ENCODE measurements at regions not wholly inside any gene's neighbourhood (a gene's known extent, or its start where the extent isn't known, plus 50 kb on each side); places are given as distances from the start of the nearest gene placed in this dataset.

DNA sequence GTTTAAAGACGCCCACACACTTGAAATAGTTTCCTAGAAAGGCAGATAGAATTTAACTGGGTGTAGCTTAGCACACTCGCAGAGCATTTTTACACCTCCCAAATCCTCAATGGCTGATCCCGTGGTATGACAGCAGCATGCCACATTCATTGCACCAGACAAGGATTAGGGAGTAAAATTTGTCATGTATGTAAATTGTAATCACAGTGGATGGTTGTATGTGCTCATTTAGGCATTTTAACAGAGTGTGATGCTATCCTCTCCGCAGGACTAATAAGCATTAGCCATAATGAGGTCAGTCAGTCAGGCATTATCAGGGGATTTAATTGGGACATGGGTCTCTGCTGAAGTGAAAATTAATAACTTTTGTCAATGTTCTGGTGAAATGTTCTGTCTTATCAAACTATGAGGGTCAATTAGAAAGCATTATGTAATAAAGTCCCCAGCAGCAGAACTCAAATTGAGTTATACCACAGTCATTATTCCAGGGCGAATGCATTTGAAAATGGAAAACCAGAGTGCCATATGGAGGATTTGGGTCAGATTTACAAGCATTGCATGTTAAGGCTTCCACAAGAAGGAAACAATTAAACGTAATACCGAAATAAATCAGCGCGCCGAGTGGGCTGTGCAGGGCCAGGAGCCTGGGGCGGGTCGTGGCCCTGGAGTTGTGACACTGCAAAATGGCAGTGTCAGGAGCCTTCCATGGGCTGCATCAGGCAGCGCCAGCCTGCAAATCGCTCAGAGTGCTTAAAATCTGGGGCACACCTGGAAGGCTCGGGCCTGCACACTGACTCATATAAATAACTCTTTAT, 602.2 kb downstream of the BNC2 start:
- peak in 1 of 2 donors; percentile 40 for DNase-seq (ENCODE audit: low read depth in 2 of 2)
- peak overlapping the region in 2 of 4 experiments; percentile 43 to 55 for H3K4me3 ChIP-seq (replicated peaks in 1 of 4; ENCODE audit: control extremely low read depth in 1 of 4, insufficient read depth in 1 of 4, low read depth in 3 of 4, low read length in 4 of 4)

DNA sequence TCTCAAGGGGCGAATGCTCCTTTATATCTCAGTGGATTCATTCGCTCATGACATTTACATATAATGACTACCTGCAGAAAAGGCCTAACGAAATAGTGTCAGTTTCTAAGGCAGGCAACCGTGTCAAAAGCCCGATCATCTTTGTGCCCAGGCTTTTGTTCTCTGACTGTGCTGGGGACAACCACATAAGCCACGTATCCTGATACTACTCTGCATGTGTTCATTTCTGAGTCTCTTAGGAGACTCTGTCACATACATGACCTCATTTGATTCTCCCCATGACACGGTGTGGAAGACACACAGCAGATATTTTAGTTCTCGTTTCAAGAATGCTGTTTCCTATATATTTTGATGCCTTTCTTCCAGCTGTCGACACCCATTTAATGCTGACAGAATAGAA, 598.5 kb downstream of the BNC2 start:
- Histone ChIP-seq H3K9ac (ENCODE audit: insufficient read depth, low read length) (no peak overlapping the region), H3K4me1 (ENCODE audit: control insufficient read depth, extremely low read depth, insufficient read depth, low read length) (peaks cover 3% of the 10 kb centered on the region), H3K4me3 (replicated peaks in 1 of 4; ENCODE audit: control extremely low read depth in 1 of 4, insufficient read depth in 1 of 4, low read depth in 3 of 4, low read length in 4 of 4) (no peak overlapping the region), H3K27me3 (ENCODE audit: control insufficient read depth, insufficient read depth, low read length) (no peaks in the 10 kb centered on the region), H2AFZ (ENCODE audit: low read length) (no peak overlapping the region), H3K27ac (ENCODE audit: insufficient read depth, low read length) (no peak overlapping the region), H3K79me2 (ENCODE audit: control insufficient read depth, insufficient read depth, low read length) (no peaks in the 10 kb centered on the region), H4K20me1 (ENCODE audit: control insufficient read depth, extremely low read depth, insufficient read depth, low read length) (no peaks in the 10 kb centered on the region), H3K36me3 (ENCODE audit: control insufficient read depth, insufficient read depth, low read length) (no peaks in the 10 kb centered on the region), H3K4me2 (ENCODE audit: extremely low read depth, insufficient read depth, low read length) (no peak overlapping the region), H3K9me3 (ENCODE audit: control insufficient read depth, insufficient read depth, low read depth, low read length) (no peaks in the 10 kb centered on the region)
- no peak for DNase-seq (ENCODE audit: low read depth in 2 of 2)
- no peak for TF ChIP-seq EZH2 (IDR thresholded peaks at IDR 0.05; ENCODE audit: low read length, missing control alignments)
- TF ChIP-seq, protein P1, sequence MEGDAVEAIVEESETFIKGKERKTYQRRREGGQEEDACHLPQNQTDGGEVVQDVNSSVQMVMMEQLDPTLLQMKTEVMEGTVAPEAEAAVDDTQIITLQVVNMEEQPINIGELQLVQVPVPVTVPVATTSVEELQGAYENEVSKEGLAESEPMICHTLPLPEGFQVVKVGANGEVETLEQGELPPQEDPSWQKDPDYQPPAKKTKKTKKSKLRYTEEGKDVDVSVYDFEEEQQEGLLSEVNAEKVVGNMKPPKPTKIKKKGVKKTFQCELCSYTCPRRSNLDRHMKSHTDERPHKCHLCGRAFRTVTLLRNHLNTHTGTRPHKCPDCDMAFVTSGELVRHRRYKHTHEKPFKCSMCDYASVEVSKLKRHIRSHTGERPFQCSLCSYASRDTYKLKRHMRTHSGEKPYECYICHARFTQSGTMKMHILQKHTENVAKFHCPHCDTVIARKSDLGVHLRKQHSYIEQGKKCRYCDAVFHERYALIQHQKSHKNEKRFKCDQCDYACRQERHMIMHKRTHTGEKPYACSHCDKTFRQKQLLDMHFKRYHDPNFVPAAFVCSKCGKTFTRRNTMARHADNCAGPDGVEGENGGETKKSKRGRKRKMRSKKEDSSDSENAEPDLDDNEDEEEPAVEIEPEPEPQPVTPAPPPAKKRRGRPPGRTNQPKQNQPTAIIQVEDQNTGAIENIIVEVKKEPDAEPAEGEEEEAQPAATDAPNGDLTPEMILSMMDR (conservative IDR thresholded peaks at IDR 0.05 in 1 of 2, IDR thresholded peaks at IDR 0.05 in 1 of 2; ENCODE audit: low read depth in 1 of 2, low read length in 2 of 2) = no peak

More for the DNA sequence above, 602.2 kb downstream of the BNC2 start:
- H3K9me3 ChIP-seq (ENCODE audit: control insufficient read depth, insufficient read depth, low read depth, low read length) = no peaks in the 10 kb centered on the region
- no peaks in the 10 kb centered on the region for H3K27me3 ChIP-seq (ENCODE audit: control insufficient read depth, insufficient read depth, low read length)
- peaks cover 5% of the 10 kb centered on the region for H3K4me1 ChIP-seq (ENCODE audit: control insufficient read depth, extremely low read depth, insufficient read depth, low read length)
- H3K27ac ChIP-seq (ENCODE audit: insufficient read depth, low read length) = no peak overlapping the region
- peak overlapping the region; percentile 33 for H2AFZ ChIP-seq (ENCODE audit: low read length)
- H3K36me3 ChIP-seq (ENCODE audit: control insufficient read depth, insufficient read depth, low read length) = no peaks in the 10 kb centered on the region
- H4K20me1 ChIP-seq (ENCODE audit: control insufficient read depth, extremely low read depth, insufficient read depth, low read length) = no peaks in the 10 kb centered on the region
- no peaks in the 10 kb centered on the region for H3K79me2 ChIP-seq (ENCODE audit: control insufficient read depth, insufficient read depth, low read length)
- TF ChIP-seq EZH2 (IDR thresholded peaks at IDR 0.05; ENCODE audit: low read length, missing control alignments) = no peak
- TF ChIP-seq, protein P1 (conservative IDR thresholded peaks at IDR 0.05 in 1 of 2, IDR thresholded peaks at IDR 0.05 in 1 of 2; ENCODE audit: low read depth in 1 of 2, low read length in 2 of 2) = no peak
- no peak overlapping the region for H3K9ac ChIP-seq (ENCODE audit: insufficient read depth, low read length)
- peak overlapping the region; percentile 60 for H3K4me2 ChIP-seq (ENCODE audit: extremely low read depth, insufficient read depth, low read length)

DNA sequence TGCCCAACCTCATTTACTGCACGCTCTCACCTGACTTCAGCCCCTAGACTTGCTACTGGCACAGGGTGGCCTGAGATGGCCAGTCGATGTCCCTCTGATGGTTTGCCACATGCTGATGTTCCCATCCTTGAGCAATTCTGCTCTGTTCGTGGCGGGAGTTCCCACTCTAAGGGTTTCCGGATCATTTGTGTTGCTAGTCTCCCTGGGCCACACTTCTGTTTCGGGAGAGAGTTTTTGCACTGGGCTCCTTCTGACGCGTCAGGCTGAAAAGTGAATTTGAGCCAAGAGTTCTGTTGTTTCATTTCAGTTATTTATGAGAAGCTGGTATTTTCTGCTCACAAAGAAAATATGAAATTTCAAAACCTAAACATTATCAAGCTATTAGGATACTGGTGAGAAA, 597.7 kb downstream of the BNC2 start:
- Histone ChIP-seq H3K9me3 (ENCODE audit: control insufficient read depth, insufficient read depth, low read depth, low read length) (no peaks in the 10 kb centered on the region), H3K27ac (ENCODE audit: insufficient read depth, low read length) (no peak overlapping the region), H3K27me3 (ENCODE audit: control insufficient read depth, insufficient read depth, low read length) (no peaks in the 10 kb centered on the region), H4K20me1 (ENCODE audit: control insufficient read depth, extremely low read depth, insufficient read depth, low read length) (no peaks in the 10 kb centered on the region), H3K9ac (ENCODE audit: insufficient read depth, low read length) (no peak overlapping the region), H3K4me2 (ENCODE audit: extremely low read depth, insufficient read depth, low read length) (no peak overlapping the region), H2AFZ (ENCODE audit: low read length) (no peak overlapping the region), H3K79me2 (ENCODE audit: control insufficient read depth, insufficient read depth, low read length) (no peaks in the 10 kb centered on the region), H3K36me3 (ENCODE audit: control insufficient read depth, insufficient read depth, low read length) (no peaks in the 10 kb centered on the region), H3K4me3 (replicated peaks in 1 of 4; ENCODE audit: control extremely low read depth in 1 of 4, insufficient read depth in 1 of 4, low read depth in 3 of 4, low read length in 4 of 4) (no peak overlapping the region), H3K4me1 (ENCODE audit: control insufficient read depth, extremely low read depth, insufficient read depth, low read length) (peaks cover 3% of the 10 kb centered on the region)
- TF ChIP-seq, protein P1 (conservative IDR thresholded peaks at IDR 0.05 in 1 of 2, IDR thresholded peaks at IDR 0.05 in 1 of 2; ENCODE audit: low read depth in 1 of 2, low read length in 2 of 2) = no peak
- TF ChIP-seq EZH2 (IDR thresholded peaks at IDR 0.05; ENCODE audit: low read length, missing control alignments) = no peak
- DNase-seq (ENCODE audit: low read depth in 2 of 2) = peak in 1 of 2 donors; percentile 39

All from fibroblast of lung (primary cell).